H9 (cell line): ENCODE measurements at regions not wholly inside any gene's neighbourhood (a gene's known extent, or its start where the extent isn't known, plus 50 kb on each side); places are given as distances from the start of the nearest gene placed in this dataset.

ENCODE experiments used
- DNase-seq: peaks from one replicate; pipeline ENCODE4 v3.0.0-alpha.2; 2017
- H2AFZ ChIP-seq: one replicate; pipeline ENCODE4 v1.6.1; 2013; ENCODE audit warnings: mild to moderate bottlenecking, low read length, control low read depth, moderate library complexity
- H2AK5ac ChIP-seq: 2 replicates; pipeline ENCODE4 v1.6.1; 2013; ENCODE audit warnings: low read length, control low read depth, mixed read lengths; ENCODE audit not compliant: insufficient read length
- H2BK120ac ChIP-seq: one replicate; pipeline ENCODE4 v1.6.1; 2013; ENCODE audit warnings: low read depth, mild to moderate bottlenecking, low read length, control low read depth, inconsistent platforms; ENCODE audit not compliant: poor library complexity, severe bottlenecking
- H2BK12ac ChIP-seq: 2 replicates; pipeline ENCODE4 v1.6.1; 2013; ENCODE audit warnings: low read length, control low read depth, mixed read lengths, low read depth; ENCODE audit not compliant: insufficient read length
- H2BK15ac ChIP-seq: 2 replicates; pipeline ENCODE4 v1.6.1; 2013; ENCODE audit warnings: low read depth, low read length, control low read depth
- H2BK20ac ChIP-seq: one replicate; pipeline ENCODE4 v1.6.1; 2013; ENCODE audit warnings: low read depth, mild to moderate bottlenecking, low read length, control low read depth, inconsistent platforms; ENCODE audit not compliant: poor library complexity, severe bottlenecking
- H2BK5ac ChIP-seq: 2 replicates; pipeline ENCODE4 v1.6.1; 2013; ENCODE audit warnings: low read length, control low read depth, mixed read lengths; ENCODE audit not compliant: insufficient read length
- H3K14ac ChIP-seq: 2 replicates; pipeline ENCODE4 v1.6.1; 2013; ENCODE audit warnings: low read length, control low read depth; ENCODE audit not compliant: insufficient read depth
- H3K18ac ChIP-seq: 2 replicates; pipeline ENCODE4 v1.6.1; 2013; ENCODE audit warnings: low read depth, mild to moderate bottlenecking, mixed read lengths, low read length, control low read depth; ENCODE audit not compliant: insufficient read length
- H3K23ac ChIP-seq: 2 replicates; pipeline ENCODE4 v1.6.1; 2013; ENCODE audit warnings: low read length, control low read depth, mixed read lengths, low read depth; ENCODE audit not compliant: insufficient read length
- H3K23me2 ChIP-seq: 2 replicates; pipeline ENCODE4 v1.6.1; 2013; ENCODE audit warnings: low read depth, mild to moderate bottlenecking, mixed read lengths, low read length, control low read depth; ENCODE audit not compliant: insufficient read length, poor library complexity, severe bottlenecking
- H3K27ac ChIP-seq: 2 replicates; pipeline ENCODE4 v1.5.1; 2013; ENCODE audit warnings: low read length, control low read depth, mixed read lengths, low read depth; ENCODE audit not compliant: insufficient read length
- H3K27me3 ChIP-seq: 2 replicates; pipeline ENCODE4 v1.6.1; 2013; ENCODE audit warnings: low read length, control low read depth, inconsistent platforms; ENCODE audit not compliant: insufficient read depth
- H3K4ac ChIP-seq: 2 replicates; pipeline ENCODE4 v1.6.1; 2013; ENCODE audit warnings: low read depth, mild to moderate bottlenecking, control low read depth, inconsistent platforms, low read length, moderate library complexity
- H3K4me1 ChIP-seq: 2 replicates; pipeline ENCODE4 v1.6.1; 2013; ENCODE audit warnings: low read length, control low read depth, inconsistent platforms; ENCODE audit not compliant: insufficient read depth
- H3K4me2 ChIP-seq: 2 replicates; pipeline ENCODE4 v1.6.1; 2013; ENCODE audit warnings: low read length, control low read depth, mixed read lengths; ENCODE audit not compliant: insufficient read length, insufficient read depth
- H3K56ac ChIP-seq: 2 replicates; pipeline ENCODE4 v1.6.1; 2013; ENCODE audit warnings: low read depth, mild to moderate bottlenecking, mixed read lengths, low read length, control low read depth; ENCODE audit not compliant: insufficient read length
- H3K79me1 ChIP-seq: 2 replicates; pipeline ENCODE4 v1.6.1; 2013; ENCODE audit warnings: low read depth, mild to moderate bottlenecking, moderate library complexity, low read length, control low read depth, inconsistent platforms; ENCODE audit not compliant: insufficient read depth, poor library complexity, severe bottlenecking
- H3K79me2 ChIP-seq: 2 replicates; pipeline ENCODE4 v1.6.1; 2013; ENCODE audit warnings: low read length, control low read depth, inconsistent platforms; ENCODE audit not compliant: insufficient read depth
- H3K9ac ChIP-seq: 2 replicates; pipeline ENCODE4 v1.6.1; 2013; ENCODE audit warnings: low read length, control low read depth, mixed read lengths; ENCODE audit not compliant: insufficient read length; ENCODE audit errors: extremely low read depth
- H3K9me3 ChIP-seq: one replicate; pipeline ENCODE4 v1.6.1; 2013; ENCODE audit warnings: low read depth, low read length, inconsistent platforms; ENCODE audit not compliant: control insufficient read depth
- H3T11ph ChIP-seq: one replicate; pipeline ENCODE4 v1.6.1; 2013; ENCODE audit warnings: mild to moderate bottlenecking, low read length, control low read depth, inconsistent platforms
- H4K20me1 ChIP-seq: one replicate; pipeline ENCODE4 v1.6.1; 2013; ENCODE audit not compliant: control insufficient read depth, insufficient read length, insufficient read depth
- H4K5ac ChIP-seq: 2 replicates; pipeline ENCODE4 v1.6.1; 2013; ENCODE audit warnings: low read depth, mild to moderate bottlenecking, mixed read lengths, low read length, control low read depth; ENCODE audit not compliant: insufficient read length
- H4K8ac ChIP-seq: replicated peaks from 2 replicates; pipeline ENCODE4 v1.6.1; 2013; ENCODE audit warnings: low read length, control low read depth, mixed read lengths, low read depth; ENCODE audit not compliant: insufficient read length
- H4K91ac ChIP-seq: 2 replicates; pipeline ENCODE4 v1.6.1; 2013; ENCODE audit warnings: low read depth, mild to moderate bottlenecking, moderate library complexity, mixed read lengths, low read length, control low read depth; ENCODE audit not compliant: insufficient read length
- H3K27ac Mint-ChIP-seq, 3 experiments: 2 replicates in 2 of 3; 3 replicates in 1 of 3; pipeline ENCODE4 v1.8.0; 2020 to 2021; ENCODE audit warnings: mixed read lengths in 3 of 3, mild to moderate bottlenecking in 1 of 3, moderate library complexity in 1 of 3
- H3K27me3 Mint-ChIP-seq: 2 replicates; pipeline ENCODE4 v1.8.0; 2021; ENCODE audit warnings: low read depth, mild to moderate bottlenecking, moderate library complexity, mixed read lengths
- H3K36me3 Mint-ChIP-seq, 3 experiments: 2 replicates in 2 of 3; 3 replicates in 1 of 3; pipeline ENCODE4 v1.8.0; 2020 to 2021; ENCODE audit warnings: low read depth in 3 of 3, mixed read lengths in 3 of 3; ENCODE audit not compliant: insufficient read depth in 1 of 3
- H3K4me1 Mint-ChIP-seq, 2 experiments: 2 replicates each; pipeline ENCODE4 v1.8.0; 2020; ENCODE audit warnings: mixed read lengths in 2 of 2
- H3K4me3 Mint-ChIP-seq, 2 experiments: 2 replicates in 1 of 2; 3 replicates in 1 of 2; pipeline ENCODE4 v1.8.0; 2020 to 2021; ENCODE audit warnings: mild to moderate bottlenecking in 2 of 2, mixed read lengths in 2 of 2, moderate library complexity in 1 of 2
- H3K9me3 Mint-ChIP-seq, 2 experiments: 2 replicates in 1 of 2; 3 replicates in 1 of 2; pipeline ENCODE4 v1.8.0; 2020; ENCODE audit warnings: mild to moderate bottlenecking in 2 of 2, mixed read lengths in 2 of 2, moderate library complexity in 1 of 2
- WGBS: extraction: QIAGEN DNeasy Blood & Tissue Kit; methylation state at CpG from one replicate; pipeline ENCODE4 v1.1.7; 2013; ENCODE audit warnings: missing lambda C conversion rate, low lambda C conversion rate, mixed read lengths; ENCODE audit not compliant: insufficient read length; ENCODE audit errors: extremely low coverage; 5-methylcytosine and 5-hydroxymethylcytosine counted together
- TF ChIP-seq, protein P1 (sequence below): fragments of 200-600 bp; sonication (generic); conservative IDR thresholded peaks from 3 replicates; pipeline ENCODE4 v1.8.0; 2021; ENCODE audit warnings: antibody characterized with exemption, mild to moderate bottlenecking

GRCh38 chr15:87577336-87577735 lies 679.2 kb downstream of the NTRK3 start:
- H3K79me1 ChIP-seq = no peaks in the 10 kb centered on the region
- TF ChIP-seq, protein P1, sequence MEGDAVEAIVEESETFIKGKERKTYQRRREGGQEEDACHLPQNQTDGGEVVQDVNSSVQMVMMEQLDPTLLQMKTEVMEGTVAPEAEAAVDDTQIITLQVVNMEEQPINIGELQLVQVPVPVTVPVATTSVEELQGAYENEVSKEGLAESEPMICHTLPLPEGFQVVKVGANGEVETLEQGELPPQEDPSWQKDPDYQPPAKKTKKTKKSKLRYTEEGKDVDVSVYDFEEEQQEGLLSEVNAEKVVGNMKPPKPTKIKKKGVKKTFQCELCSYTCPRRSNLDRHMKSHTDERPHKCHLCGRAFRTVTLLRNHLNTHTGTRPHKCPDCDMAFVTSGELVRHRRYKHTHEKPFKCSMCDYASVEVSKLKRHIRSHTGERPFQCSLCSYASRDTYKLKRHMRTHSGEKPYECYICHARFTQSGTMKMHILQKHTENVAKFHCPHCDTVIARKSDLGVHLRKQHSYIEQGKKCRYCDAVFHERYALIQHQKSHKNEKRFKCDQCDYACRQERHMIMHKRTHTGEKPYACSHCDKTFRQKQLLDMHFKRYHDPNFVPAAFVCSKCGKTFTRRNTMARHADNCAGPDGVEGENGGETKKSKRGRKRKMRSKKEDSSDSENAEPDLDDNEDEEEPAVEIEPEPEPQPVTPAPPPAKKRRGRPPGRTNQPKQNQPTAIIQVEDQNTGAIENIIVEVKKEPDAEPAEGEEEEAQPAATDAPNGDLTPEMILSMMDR = no peak
- no peak overlapping the region for H3K14ac ChIP-seq
- H3K4me1 ChIP-seq = no peaks in the 10 kb centered on the region
- H3T11ph ChIP-seq = no peak overlapping the region
- H3K4ac ChIP-seq = no peak overlapping the region
- H3K23me2 ChIP-seq = no peaks in the 10 kb centered on the region
- DNase-seq = no peak
- Mint-ChIP-seq H3K36me3 (no peaks in the 10 kb centered on the region), H3K9me3 (no peaks in the 10 kb centered on the region), H3K4me1 (no peaks in the 10 kb centered on the region), H3K4me3 (no peak overlapping the region), H3K27me3 (no peaks in the 10 kb centered on the region), H3K27ac (no peak overlapping the region; a peak in 1 of 7 replicates)
- H3K27ac ChIP-seq = no peak overlapping the region
- no peak overlapping the region for H3K4me2 ChIP-seq
- no peak overlapping the region for H2BK20ac ChIP-seq
- H3K79me2 ChIP-seq = no peaks in the 10 kb centered on the region
- H2AFZ ChIP-seq = no peak overlapping the region
- no peak overlapping the region for H2BK5ac ChIP-seq
- no peak overlapping the region for H3K18ac ChIP-seq
- H4K8ac ChIP-seq = no peak overlapping the region
- no peaks in the 10 kb centered on the region for H3K27me3 ChIP-seq
- no peak overlapping the region for H4K91ac ChIP-seq
- no peak overlapping the region for H2BK12ac ChIP-seq
- no peak overlapping the region for H3K23ac ChIP-seq
- no peak overlapping the region for H2BK15ac ChIP-seq
- no CpG with 5 or more reads among the region's 3 CpGs for WGBS
- no peak overlapping the region for H3K56ac ChIP-seq
- no peaks in the 10 kb centered on the region for H4K20me1 ChIP-seq
- no peak overlapping the region for H3K9ac ChIP-seq
- no peak overlapping the region for H2AK5ac ChIP-seq
- H4K5ac ChIP-seq = no peak overlapping the region
- no peaks in the 10 kb centered on the region for H3K9me3 ChIP-seq
- H2BK120ac ChIP-seq = no peak overlapping the region
